Osteoblast (primary cell): ENCODE measurements at regions not wholly inside any gene's neighbourhood (a gene's known extent, or its start where the extent isn't known, plus 50 kb on each side); places are given as distances from the start of the nearest gene placed in this dataset.

ENCODE experiments used
- DNase-seq: peaks from one replicate; pipeline ENCODE4 v3.0.0; 2011; ENCODE audit warnings: low spot score, mixed read lengths; ENCODE audit not compliant: insufficient read length; ENCODE audit errors: missing footprints
- H2AFZ ChIP-seq: 2 replicates; pipeline ENCODE4 v1.6.0; 2011; ENCODE audit warnings: mild to moderate bottlenecking, low read length
- H3K27ac ChIP-seq: 2 replicates; pipeline ENCODE4 v1.5.1; 2011; ENCODE audit warnings: mild to moderate bottlenecking, low read depth, low read length, moderate library complexity
- H3K27me3 ChIP-seq: 2 replicates; pipeline ENCODE4 v1.6.0; 2012; ENCODE audit warnings: mild to moderate bottlenecking, control low read depth, inconsistent platforms, low read length, moderate library complexity; ENCODE audit not compliant: insufficient read depth
- H3K36me3 ChIP-seq: 2 replicates; pipeline ENCODE4 v1.5.1; 2011; ENCODE audit warnings: mild to moderate bottlenecking, low read length, control low read depth, moderate library complexity; ENCODE audit not compliant: insufficient read depth
- H3K4me1 ChIP-seq: 2 replicates; pipeline ENCODE4 v1.5.1; 2011; ENCODE audit warnings: mild to moderate bottlenecking, low read length, control low read depth, moderate library complexity; ENCODE audit not compliant: insufficient read depth
- H3K4me2 ChIP-seq: 2 replicates; pipeline ENCODE4 v1.6.0; 2011; ENCODE audit warnings: mild to moderate bottlenecking, low read length; ENCODE audit not compliant: insufficient read depth
- H3K4me3 ChIP-seq: fragments of 200-600 bp; sonication (generic); 3 replicates; pipeline ENCODE4 v1.5.1; 2012; ENCODE audit warnings: mild to moderate bottlenecking, low read length, inconsistent platforms; ENCODE audit not compliant: insufficient read depth
- H3K79me2 ChIP-seq: 2 replicates; pipeline ENCODE4 v1.6.0; 2012; ENCODE audit warnings: mild to moderate bottlenecking, low read length, control low read depth, inconsistent platforms; ENCODE audit not compliant: insufficient read depth
- H3K9me3 ChIP-seq: 2 replicates; pipeline ENCODE4 v1.5.1; 2011; ENCODE audit warnings: low read depth, low read length, control low read depth
- H4K20me1 ChIP-seq: 2 replicates; pipeline ENCODE4 v1.6.0; 2012; ENCODE audit warnings: mild to moderate bottlenecking, low read length, control low read depth; ENCODE audit not compliant: insufficient read depth
- CTCF ChIP-seq: IDR thresholded peaks from 2 replicates; pipeline ENCODE4 v1.5.1; 2011; ENCODE audit warnings: mild to moderate bottlenecking, low read depth, low read length, moderate library complexity; ENCODE audit errors: extremely low read depth

DNA sequence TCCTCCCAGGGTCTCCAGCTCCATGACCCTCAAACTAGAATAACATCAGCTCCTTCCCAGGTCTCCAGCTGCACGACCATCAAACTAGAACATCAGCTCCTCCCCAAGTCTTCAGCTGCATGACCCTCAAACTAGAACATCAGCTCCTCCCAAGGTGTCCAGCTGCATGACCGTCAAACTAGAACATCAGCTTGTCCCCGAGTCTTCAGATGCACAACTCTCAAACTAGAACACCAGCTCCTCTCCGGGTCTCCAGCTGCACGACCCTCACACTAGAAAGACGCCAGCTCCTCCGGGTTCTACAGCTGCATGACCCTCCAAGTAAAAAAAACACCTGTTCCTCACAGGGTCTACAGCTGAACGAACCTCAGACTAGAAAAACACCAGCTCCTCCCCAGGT is 312.9 kb upstream of the TFPI start:
- Histone ChIP-seq H3K4me3 (no peak overlapping the region), H3K9me3 (no peaks in the 10 kb centered on the region), H3K36me3 (no peaks in the 10 kb centered on the region), H3K27ac (no peak overlapping the region), H3K79me2 (no peaks in the 10 kb centered on the region), H4K20me1 (no peaks in the 10 kb centered on the region), H3K4me2 (no peak overlapping the region), H2AFZ (no peak overlapping the region), H3K4me1 (no peaks in the 10 kb centered on the region), H3K27me3 (no peaks in the 10 kb centered on the region)
- no peak for DNase-seq
- TF ChIP-seq CTCF = no peak

DNA sequence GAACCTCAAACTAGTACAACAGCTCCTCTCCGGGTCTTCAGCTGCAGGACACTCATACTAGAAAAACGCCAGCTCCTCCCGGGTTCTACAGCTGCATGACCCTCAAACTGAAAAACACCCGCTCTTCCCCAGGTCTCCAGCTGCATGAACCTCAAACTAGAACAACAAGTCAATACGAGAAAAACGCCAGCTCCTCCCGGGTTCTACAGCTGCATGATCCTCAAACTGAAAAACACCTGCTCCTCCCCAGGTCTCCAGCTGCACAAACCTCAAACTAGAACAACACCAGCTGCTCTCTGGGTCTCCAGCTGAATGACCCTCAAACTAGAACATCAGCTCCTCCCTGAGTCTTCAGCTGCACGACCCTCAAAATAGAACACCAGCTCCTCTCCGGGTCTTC is 315.0 kb upstream of the TFPI start:
- Histone ChIP-seq H3K27me3 (no peaks in the 10 kb centered on the region), H2AFZ (no peak overlapping the region), H3K27ac (no peak overlapping the region), H3K4me2 (no peak overlapping the region), H3K4me3 (no peak overlapping the region), H3K9me3 (no peaks in the 10 kb centered on the region), H3K36me3 (no peaks in the 10 kb centered on the region), H3K4me1 (no peaks in the 10 kb centered on the region), H4K20me1 (no peaks in the 10 kb centered on the region), H3K79me2 (no peaks in the 10 kb centered on the region)
- TF ChIP-seq CTCF = no peak
- DNase-seq = no peak

DNA sequence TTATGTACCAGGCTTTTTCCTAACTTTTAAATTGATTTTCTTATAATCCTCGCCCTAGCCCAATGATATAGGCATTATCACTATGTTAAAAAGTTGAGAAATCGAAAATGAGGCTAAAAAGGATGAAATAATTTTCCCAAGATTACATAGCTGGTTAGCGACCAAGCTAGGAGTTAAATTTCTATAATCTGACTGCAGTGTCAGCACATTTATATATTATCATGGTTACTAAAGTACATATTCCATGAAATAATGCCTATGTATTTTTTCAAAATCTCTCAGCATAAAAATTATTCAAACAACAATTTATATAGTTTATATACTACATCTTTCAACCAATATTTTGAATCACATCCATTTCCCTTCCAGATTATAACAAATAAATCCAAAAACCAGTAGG is 317.3 kb upstream of the TFPI start:
- H3K4me1 ChIP-seq = no peaks in the 10 kb centered on the region
- H3K9me3 ChIP-seq = no peaks in the 10 kb centered on the region
- no peaks in the 10 kb centered on the region for H3K27me3 ChIP-seq
- no peaks in the 10 kb centered on the region for H3K36me3 ChIP-seq
- H3K79me2 ChIP-seq = no peaks in the 10 kb centered on the region
- H3K27ac ChIP-seq = no peak overlapping the region
- H2AFZ ChIP-seq = no peak overlapping the region
- H4K20me1 ChIP-seq = no peaks in the 10 kb centered on the region
- no peak overlapping the region for H3K4me2 ChIP-seq
- H3K4me3 ChIP-seq = no peak overlapping the region
- no peak for DNase-seq
- no peak for TF ChIP-seq CTCF

DNA sequence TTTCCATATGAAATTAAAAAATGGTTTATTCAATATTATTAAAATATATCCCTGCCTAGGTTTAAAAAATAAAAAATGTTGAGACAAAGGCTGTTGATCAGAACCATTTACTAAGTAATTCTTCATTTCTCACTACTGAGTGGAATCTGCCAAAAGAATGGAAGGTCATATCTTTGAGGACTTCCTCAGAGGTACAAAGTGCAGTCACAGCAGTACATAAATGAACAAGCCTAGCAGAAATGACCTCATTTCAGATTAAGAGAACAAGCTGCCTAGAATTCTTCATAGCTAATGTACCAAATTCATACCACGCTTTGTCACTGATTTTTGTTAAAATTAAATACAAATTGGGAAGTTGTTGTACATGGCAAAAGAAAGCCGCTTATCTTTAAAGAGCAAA is 318.9 kb upstream of the TFPI start:
- no peak for DNase-seq
- no peak for TF ChIP-seq CTCF
- H2AFZ ChIP-seq = no peak overlapping the region

More for the DNA sequence above, 318.9 kb upstream of the TFPI start:
- H3K4me1 ChIP-seq = no peaks in the 10 kb centered on the region
- no peaks in the 10 kb centered on the region for H3K79me2 ChIP-seq
- H3K27me3 ChIP-seq = no peaks in the 10 kb centered on the region
- H3K27ac ChIP-seq = no peak overlapping the region
- H4K20me1 ChIP-seq = no peaks in the 10 kb centered on the region
- no peak overlapping the region for H3K4me3 ChIP-seq
- H3K4me2 ChIP-seq = no peak overlapping the region
- no peaks in the 10 kb centered on the region for H3K36me3 ChIP-seq
- no peaks in the 10 kb centered on the region for H3K9me3 ChIP-seq
